CD4-positive, alpha-beta T cell treated with Interleukin-21 for 1 hour (primary cell): ENCODE measurements at regions not wholly inside any gene's neighbourhood (a gene's known extent, or its start where the extent isn't known, plus 50 kb on each side); places are given as distances from the start of the nearest gene placed in this dataset.
"Not testable (repeated sequence)": the region's sequence is repeated elsewhere in the genome, so short reads cannot be mapped to it uniquely, and the experiment has no call there.

Experiments
- DNase-seq: peaks from one replicate; pipeline ENCODE4 v3.0.0-alpha.2; 2020

- no peak for DNase-seq
Observed at GRCh38 chr17:72458301-72458700, 337.5 kb downstream of the SOX9 start.

DNA sequence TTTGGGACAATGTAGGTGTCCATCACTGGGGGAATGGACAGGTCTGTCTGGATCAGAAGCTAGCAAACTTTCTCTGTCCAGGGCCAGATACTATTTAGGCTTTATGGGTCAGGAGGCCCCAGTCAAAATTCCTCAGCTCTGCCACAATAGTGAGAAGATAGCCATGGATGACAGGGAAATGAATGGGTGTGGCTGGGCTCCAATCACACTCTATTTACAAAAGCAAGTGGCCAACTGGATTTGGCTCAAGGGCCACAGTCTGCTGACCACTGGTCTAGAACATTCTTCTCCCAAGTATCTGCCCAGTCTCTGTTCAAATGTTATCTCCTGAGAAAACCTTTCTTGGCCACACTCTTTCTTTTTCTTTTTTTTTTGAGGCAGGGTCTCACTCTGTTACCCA, 339.9 kb downstream of the SOX9 start:
- no peak for DNase-seq

GRCh38 chr17:72461757-72462156, 340.9 kb downstream of the SOX9 start:
- no peak for DNase-seq

DNA sequence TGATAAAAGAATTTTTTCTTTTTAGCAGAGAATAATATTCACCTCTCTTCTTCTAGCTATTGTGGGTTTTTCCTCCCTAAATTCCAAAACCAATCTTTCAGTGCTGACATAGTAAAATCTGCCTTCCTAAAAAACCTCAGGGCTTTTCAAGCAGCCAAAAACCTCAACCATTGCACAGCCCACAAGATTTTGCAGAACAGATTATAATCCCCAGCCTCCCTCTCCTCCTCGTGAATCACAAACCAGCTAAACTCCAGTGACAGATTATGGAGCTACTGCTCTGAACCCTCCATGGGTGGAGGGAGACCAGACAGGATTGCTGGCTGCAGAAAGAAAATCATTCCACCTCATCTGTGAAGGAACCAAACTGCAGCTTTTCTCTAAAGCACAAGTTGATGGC, 341.6 kb downstream of the SOX9 start:
- no peak for DNase-seq

DNA sequence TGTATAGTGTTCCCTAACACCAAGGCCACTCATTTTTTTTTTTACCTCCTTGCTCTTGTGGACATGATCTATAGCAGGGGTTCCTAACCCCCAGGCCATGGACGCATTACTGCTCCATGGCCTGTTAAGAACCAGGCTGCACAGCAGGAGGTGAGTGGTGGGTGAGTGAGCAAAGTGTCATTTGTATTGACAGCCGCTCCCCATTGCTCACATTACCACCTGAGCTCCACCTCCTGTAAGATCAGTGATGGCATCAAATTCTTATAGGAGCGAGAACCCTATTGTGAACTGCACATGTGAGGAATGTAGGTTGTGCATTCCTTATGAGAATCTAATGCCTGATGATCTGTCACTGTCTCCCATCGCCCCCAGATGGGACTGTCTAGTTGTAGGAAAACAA, 342.0 kb downstream of the SOX9 start:
- DNase-seq = no peak

- no peak for DNase-seq
Observed at GRCh38 chr17:72463287-72464102, 342.7 kb downstream of the SOX9 start.

GRCh38 chr17:72464221-72464620, 343.4 kb downstream of the SOX9 start:
- DNase-seq = not testable (repeated sequence)

DNA sequence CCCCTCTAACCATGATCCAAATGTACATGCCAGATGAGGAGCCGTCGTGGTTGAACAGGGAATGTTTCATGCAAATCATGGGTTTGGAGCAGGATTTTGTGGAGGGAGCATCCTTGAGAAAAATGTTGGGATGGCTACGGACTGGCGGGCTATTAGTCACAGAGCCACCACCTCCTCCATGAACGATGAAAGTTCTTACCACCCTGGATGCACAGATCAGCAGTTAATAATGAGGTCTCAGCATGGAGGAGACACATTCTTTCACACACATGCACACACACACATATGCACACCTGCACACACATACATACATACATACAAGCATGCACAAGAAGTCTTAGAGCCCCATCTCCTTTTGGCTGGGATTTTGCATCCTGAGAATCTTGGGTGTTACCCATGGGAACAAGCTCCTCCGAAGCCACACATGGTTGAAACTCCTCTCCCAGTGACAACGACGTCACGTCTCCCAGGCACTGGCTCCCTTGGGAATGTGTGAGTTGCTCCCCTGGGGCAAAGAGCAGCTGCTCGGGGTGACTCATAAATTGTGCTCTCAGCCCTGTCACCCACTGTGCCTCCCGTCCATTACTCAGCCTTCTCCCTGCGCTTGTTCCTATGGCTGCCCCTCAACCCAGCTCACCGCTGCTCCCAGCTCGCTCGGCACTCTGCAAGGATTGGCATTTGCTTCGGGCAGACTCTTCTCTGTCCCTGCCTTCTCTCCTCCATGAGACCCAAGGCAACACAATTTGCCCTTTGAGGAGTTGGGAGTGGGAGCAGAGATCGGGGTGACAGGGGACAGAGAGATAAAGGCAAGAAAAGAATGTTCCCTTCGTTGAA, 344.6 kb downstream of the SOX9 start:
- DNase-seq = no peak

DNA sequence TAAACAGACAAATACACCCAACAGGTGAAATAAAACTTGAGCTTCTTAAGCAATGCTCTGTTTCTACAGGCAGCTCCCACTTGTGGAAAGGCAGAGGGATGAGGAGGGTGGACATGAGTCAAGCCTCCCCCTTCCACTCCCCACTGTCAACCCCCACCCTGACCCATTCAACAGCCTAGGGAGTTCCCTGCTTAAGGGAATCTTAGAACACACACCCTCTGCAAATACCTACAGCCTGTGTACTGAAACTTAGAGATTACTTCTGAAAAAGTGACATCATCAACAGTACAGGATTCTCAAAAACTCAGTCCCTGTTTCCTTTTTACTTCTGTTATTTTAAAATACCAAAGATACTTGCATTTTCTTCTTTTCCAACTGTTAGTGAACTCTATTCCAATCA, 345.4 kb downstream of the SOX9 start:
- DNase-seq = no peak

DNA sequence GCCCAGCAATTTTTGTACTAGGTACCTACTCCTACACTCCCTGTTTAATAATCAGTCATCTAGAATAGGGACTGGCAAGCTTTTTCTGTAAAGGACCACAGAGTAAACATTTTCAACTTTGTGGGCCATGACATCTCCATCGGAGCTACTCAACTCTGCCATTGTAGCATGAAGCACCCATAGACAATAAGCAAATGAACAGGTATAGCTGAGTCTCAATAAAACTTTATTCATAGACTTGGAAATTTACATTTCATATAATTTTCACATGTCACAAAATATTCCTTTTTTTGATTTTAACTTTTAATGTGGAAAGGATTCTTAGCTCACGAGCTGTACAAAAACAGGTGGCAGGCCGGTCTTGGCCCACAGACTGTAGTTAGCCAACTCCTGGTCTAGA, 345.8 kb downstream of the SOX9 start:
- no peak for DNase-seq

DNA sequence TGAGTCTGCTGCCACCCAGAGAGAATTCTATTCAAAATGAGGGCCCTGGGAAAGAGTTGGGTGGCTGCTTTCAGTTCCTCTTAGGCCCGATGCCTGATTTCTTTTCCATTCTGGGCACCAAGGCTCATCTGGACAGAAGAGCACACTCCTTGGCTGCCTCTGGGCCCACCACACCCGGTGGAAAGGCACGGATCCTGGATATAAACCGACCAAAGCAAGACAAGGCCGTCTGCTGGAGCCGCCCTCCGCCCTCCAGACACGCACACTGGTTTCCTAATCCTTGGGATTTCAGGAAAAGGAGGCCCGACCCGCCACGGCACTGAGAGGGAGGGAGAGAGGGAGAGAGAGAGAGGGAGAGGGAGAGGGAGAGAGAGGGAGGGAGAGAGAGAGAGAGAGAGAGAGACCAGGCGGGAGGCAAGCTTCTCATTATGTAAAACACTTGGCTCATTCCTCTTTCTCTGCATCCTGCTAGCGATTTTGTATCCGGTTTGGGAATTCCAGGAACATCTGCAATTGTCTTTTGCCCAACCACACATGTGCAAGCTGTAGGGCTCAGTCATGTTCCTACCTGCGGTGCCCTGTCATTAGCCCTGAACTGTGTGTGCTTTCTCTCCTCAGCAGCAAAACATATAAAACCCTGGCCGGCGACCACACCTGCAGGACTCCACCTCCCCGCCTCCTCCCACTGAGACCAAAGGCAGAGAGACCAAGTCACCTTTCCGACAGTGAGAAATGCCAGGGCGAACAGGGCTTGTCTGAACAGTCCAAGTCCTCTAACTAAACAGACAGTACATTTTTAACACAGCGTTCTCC, 347.2 kb downstream of the SOX9 start:
- DNase-seq = no peak

- DNase-seq = no peak
Observed at GRCh38 chr17:72468841-72469240, 348.0 kb downstream of the SOX9 start.

DNA sequence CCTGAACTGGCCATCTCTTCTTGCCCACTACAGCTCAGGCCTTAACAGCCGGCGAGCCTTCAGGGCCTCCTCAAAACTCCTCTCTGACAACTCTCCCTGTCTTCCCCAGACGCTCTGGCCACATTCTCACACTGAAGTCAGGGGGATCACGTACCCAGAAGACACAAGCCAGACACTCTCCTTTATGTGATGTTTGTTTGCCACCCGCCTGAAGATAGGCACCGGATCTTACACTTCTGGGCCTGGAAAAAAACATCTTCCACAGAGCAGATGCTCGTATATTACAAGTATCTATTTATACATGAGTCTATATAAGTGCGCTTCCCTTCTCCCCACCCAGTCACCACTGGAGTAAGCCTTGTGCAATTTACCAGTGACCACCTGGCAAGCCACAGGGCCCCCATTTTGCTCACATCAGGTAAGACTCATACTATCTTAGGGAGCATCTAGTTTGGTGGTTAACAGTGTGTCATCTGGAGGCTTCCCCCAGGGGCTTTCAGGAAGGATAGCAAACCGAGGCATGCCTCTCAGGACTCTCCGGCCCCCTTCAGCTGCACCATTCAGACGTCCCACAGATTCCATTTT, 349.4 kb downstream of the SOX9 start:
- no peak for DNase-seq

DNA sequence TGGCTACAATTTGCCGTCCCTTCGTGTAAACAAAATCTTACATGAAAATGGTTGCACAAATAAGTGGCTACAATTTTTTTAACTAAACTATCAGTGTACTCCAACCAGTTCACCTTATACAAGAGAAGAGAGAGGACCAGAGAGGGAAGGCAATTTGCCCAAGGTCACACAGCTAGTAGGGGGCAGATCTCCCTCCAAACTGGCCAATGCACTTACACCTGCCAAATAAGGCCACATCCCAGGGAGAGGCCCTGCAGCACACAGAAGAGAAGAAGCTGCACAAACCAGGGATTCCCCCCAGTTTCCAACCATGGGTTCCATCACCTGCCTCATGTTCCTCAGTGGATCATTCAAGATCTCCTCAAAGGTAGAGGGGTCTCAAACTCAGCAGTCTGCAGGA, 349.9 kb downstream of the SOX9 start:
- no peak for DNase-seq

- DNase-seq = no peak
Observed at GRCh38 chr17:72471296-72471695, 350.5 kb downstream of the SOX9 start.

- DNase-seq = no peak
Observed at GRCh38 chr17:72472106-72472505, 351.3 kb downstream of the SOX9 start.

GRCh38 chr17:72472853-72473390, 352.1 kb downstream of the SOX9 start:
- DNase-seq = not testable (repeated sequence)

- no peak for DNase-seq
Observed at GRCh38 chr17:72474243-72474642, 353.4 kb downstream of the SOX9 start.

DNA sequence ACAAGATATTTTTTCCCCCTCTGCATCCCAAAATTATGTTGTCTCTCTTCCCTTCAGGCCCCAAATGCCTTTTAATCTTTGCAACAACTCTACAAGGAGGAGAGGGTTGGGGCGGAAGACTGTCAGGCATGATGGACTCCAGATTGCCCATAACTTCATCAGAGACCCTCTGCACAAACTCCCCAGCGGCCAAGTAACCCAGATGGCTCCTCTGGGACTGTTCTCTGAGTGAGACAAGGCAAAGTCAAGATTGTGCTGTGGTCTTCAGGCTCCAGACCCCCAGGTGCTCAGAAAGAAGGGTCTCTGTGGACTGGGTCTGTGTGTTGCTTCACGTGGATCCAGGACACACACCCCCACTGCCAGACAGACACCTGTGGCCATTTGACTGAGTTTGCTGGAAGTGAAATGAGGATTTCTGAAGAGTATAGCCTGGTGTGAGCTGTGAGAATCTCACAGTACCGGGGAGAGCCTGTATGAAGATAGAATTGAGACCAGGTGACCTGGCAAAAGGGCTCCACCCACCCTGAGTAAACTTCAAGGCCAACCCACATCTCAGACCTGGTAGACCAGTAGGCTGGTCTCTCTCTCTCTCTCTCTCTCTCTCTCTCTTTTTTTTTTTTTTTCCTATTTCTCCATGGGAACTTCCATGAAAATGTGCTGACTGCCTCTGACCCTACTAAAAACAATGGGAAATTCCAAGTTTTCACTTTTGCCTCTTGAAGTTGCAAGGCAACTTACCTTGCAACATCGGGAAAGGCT, 354.1 kb downstream of the SOX9 start:
- DNase-seq = no peak

- DNase-seq = no peak
Observed at GRCh38 chr17:72476134-72476533, 355.3 kb downstream of the SOX9 start.

DNA sequence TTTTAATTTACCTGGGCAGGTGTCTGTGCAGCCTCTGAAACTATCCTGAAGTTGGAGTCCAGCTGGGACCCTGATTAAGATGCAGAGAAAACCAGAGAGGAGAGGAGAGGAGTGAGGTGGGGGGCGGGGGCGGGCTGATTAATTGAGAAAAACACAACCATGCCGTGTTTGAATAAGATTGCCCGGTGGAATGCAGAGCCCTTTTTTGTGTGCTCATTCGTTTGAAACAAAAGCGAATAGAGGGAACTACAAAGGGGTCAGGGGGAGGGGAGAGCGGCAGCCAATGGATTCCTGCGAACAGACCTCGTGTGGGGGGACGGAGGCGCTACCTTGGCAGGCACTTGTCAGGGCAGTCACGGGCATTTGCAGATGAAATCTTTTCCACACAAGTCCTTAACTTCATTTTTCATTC, 355.8 kb downstream of the SOX9 start:
- DNase-seq = no peak

DNA sequence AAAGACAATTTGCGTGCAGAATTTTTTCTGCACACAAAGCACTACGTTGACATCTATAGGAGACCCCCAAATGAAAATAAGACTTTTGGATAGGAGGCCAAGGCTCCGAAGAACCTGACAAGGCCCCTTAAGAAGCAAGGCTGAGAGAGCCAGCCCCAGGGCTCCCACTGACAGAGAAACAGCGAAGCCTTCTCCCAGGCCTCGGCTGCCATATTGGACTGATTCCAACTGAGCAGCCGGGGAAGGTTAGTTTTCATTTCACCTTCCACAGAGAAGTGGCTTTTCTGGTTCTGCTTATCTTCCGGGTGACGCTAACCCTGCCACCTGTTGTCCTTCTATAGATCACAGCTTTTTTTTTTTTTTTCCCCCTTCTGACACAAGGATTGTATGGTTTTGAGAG, 356.7 kb downstream of the SOX9 start:
- no peak for DNase-seq
